ES-I3 (cell line): ENCODE measurements at regions not wholly inside any gene's neighbourhood (a gene's known extent, or its start where the extent isn't known, plus 50 kb on each side); places are given as distances from the start of the nearest gene placed in this dataset.

Experiments
- H3K36me3 ChIP-seq: 2 replicates; pipeline ENCODE4 v1.6.1; 2013; ENCODE audit warnings: mild to moderate bottlenecking, low read length, control low read depth, moderate library complexity; ENCODE audit not compliant: insufficient read depth
- H3K4me1 ChIP-seq: 2 replicates; pipeline ENCODE4 v1.6.1; 2013; ENCODE audit warnings: mild to moderate bottlenecking, control low read depth, low read length; ENCODE audit not compliant: insufficient read depth
- H3K9ac ChIP-seq: 2 replicates; pipeline ENCODE4 v1.6.1; 2013; ENCODE audit warnings: low read depth, mild to moderate bottlenecking, low read length, moderate library complexity
- H3K9me3 ChIP-seq: 2 replicates; pipeline ENCODE4 v1.6.1; 2013; ENCODE audit warnings: mild to moderate bottlenecking, low read length, moderate library complexity; ENCODE audit not compliant: control insufficient read depth, insufficient read depth

GRCh38 chr4:24032371-24032989 is 142.6 kb upstream of the PPARGC1A start:
- Histone ChIP-seq H3K36me3 (no peaks in the 10 kb centered on the region), H3K9ac (no peak overlapping the region), H3K9me3 (no peaks in the 10 kb centered on the region), H3K4me1 (peaks cover 3% of the 10 kb centered on the region; the same call in 1 of the 2 replicates)

GRCh38 chr4:24026596-24026995 is 136.7 kb upstream of the PPARGC1A start:
- no peaks in the 10 kb centered on the region for H3K9me3 ChIP-seq
- H3K36me3 ChIP-seq = no peaks in the 10 kb centered on the region
- no peak overlapping the region for H3K9ac ChIP-seq
- H3K4me1 ChIP-seq = no peaks in the 10 kb centered on the region

GRCh38 chr4:24024605-24025004 is 134.8 kb upstream of the PPARGC1A start:
- no peaks in the 10 kb centered on the region for H3K9me3 ChIP-seq
- no peaks in the 10 kb centered on the region for H3K4me1 ChIP-seq
- H3K36me3 ChIP-seq = no peaks in the 10 kb centered on the region
- H3K9ac ChIP-seq = no peak overlapping the region

GRCh38 chr4:24024157-24024556 is 134.3 kb upstream of the PPARGC1A start:
- Histone ChIP-seq H3K4me1 (no peaks in the 10 kb centered on the region), H3K36me3 (no peaks in the 10 kb centered on the region), H3K9me3 (no peaks in the 10 kb centered on the region), H3K9ac (no peak overlapping the region)

- Histone ChIP-seq H3K36me3 (no peaks in the 10 kb centered on the region), H3K4me1 (peaks cover 9% of the 10 kb centered on the region), H3K9me3 (no peaks in the 10 kb centered on the region), H3K9ac (no peak overlapping the region)
Observed at GRCh38 chr4:24015782-24016181, 125.9 kb upstream of the PPARGC1A start.

- peaks cover 15% of the 10 kb centered on the region for H3K4me1 ChIP-seq
- H3K9ac ChIP-seq = no peak overlapping the region
- no peaks in the 10 kb centered on the region for H3K9me3 ChIP-seq
- no peaks in the 10 kb centered on the region for H3K36me3 ChIP-seq
Observed at GRCh38 chr4:24013668-24014422, 124.0 kb upstream of the PPARGC1A start.

- no peak overlapping the region for H3K9ac ChIP-seq
- H3K4me1 ChIP-seq = peaks cover 21% of the 10 kb centered on the region
- no peaks in the 10 kb centered on the region for H3K36me3 ChIP-seq
- no peaks in the 10 kb centered on the region for H3K9me3 ChIP-seq
Observed at GRCh38 chr4:24010994-24011393, 121.1 kb upstream of the PPARGC1A start.

- H3K9ac ChIP-seq = no peak overlapping the region
Observed at GRCh38 chr4:24010573-24010972, 120.7 kb upstream of the PPARGC1A start.

GRCh38 chr4:24007860-24008261 is 118.0 kb upstream of the PPARGC1A start:
- no peak overlapping the region for H3K9ac ChIP-seq
- peaks cover 33% of the 10 kb centered on the region for H3K4me1 ChIP-seq
- H3K36me3 ChIP-seq = no peaks in the 10 kb centered on the region
- H3K9me3 ChIP-seq = no peaks in the 10 kb centered on the region

More at GRCh38 chr4:24010573-24010972, 120.7 kb upstream of the PPARGC1A start:
- H3K9me3 ChIP-seq = no peaks in the 10 kb centered on the region
- H3K36me3 ChIP-seq = no peaks in the 10 kb centered on the region
- H3K4me1 ChIP-seq = peaks cover 21% of the 10 kb centered on the region

GRCh38 chr4:24006269-24006668 is 116.4 kb upstream of the PPARGC1A start:
- Histone ChIP-seq H3K4me1 (peaks cover 37% of the 10 kb centered on the region), H3K36me3 (no peaks in the 10 kb centered on the region), H3K9me3 (no peaks in the 10 kb centered on the region), H3K9ac (no peak overlapping the region)

GRCh38 chr4:24003926-24004325 is 114.1 kb upstream of the PPARGC1A start:
- Histone ChIP-seq H3K4me1 (peaks cover 35% of the 10 kb centered on the region), H3K36me3 (no peaks in the 10 kb centered on the region), H3K9ac (no peak overlapping the region), H3K9me3 (no peaks in the 10 kb centered on the region)

GRCh38 chr4:24003496-24003895 is 113.6 kb upstream of the PPARGC1A start:
- H3K36me3 ChIP-seq = no peaks in the 10 kb centered on the region
- no peaks in the 10 kb centered on the region for H3K9me3 ChIP-seq
- peaks cover 37% of the 10 kb centered on the region for H3K4me1 ChIP-seq
- H3K9ac ChIP-seq = no peak overlapping the region

GRCh38 chr4:24002330-24002966 is 112.6 kb upstream of the PPARGC1A start:
- H3K36me3 ChIP-seq = no peaks in the 10 kb centered on the region

GRCh38 chr4:24001486-24002329 is 111.9 kb upstream of the PPARGC1A start:
- Histone ChIP-seq H3K4me1 (peaks cover 31% of the 10 kb centered on the region), H3K36me3 (no peaks in the 10 kb centered on the region)

More at GRCh38 chr4:24002330-24002966, 112.6 kb upstream of the PPARGC1A start:
- H3K4me1 ChIP-seq = peaks cover 31% of the 10 kb centered on the region
- no peaks in the 10 kb centered on the region for H3K9me3 ChIP-seq
- H3K9ac ChIP-seq = no peak overlapping the region

More at GRCh38 chr4:24001486-24002329, 111.9 kb upstream of the PPARGC1A start:
- H3K9me3 ChIP-seq = no peaks in the 10 kb centered on the region
- H3K9ac ChIP-seq = no peak overlapping the region
